C4-2B (cell line): ENCODE measurements at regions not wholly inside any gene's neighbourhood (a gene's known extent, or its start where the extent isn't known, plus 50 kb on each side); places are given as distances from the start of the nearest gene placed in this dataset.

Source experiments
- H3K27ac ChIP-seq: fragments of 450-650 bp; 2 replicates; pipeline ENCODE4 v1.5.1; 2017
- ZFX ChIP-seq: fragments of 450-650 bp; IDR thresholded peaks from 2 replicates; pipeline ENCODE4 v1.6.1; 2017
- TF ChIP-seq, protein P1 (sequence below): fragments of 450-650 bp; conservative IDR thresholded peaks from 2 replicates; pipeline ENCODE4 v1.5.1; 2017; ENCODE audit warnings: mild to moderate bottlenecking

- TF ChIP-seq, protein P1, sequence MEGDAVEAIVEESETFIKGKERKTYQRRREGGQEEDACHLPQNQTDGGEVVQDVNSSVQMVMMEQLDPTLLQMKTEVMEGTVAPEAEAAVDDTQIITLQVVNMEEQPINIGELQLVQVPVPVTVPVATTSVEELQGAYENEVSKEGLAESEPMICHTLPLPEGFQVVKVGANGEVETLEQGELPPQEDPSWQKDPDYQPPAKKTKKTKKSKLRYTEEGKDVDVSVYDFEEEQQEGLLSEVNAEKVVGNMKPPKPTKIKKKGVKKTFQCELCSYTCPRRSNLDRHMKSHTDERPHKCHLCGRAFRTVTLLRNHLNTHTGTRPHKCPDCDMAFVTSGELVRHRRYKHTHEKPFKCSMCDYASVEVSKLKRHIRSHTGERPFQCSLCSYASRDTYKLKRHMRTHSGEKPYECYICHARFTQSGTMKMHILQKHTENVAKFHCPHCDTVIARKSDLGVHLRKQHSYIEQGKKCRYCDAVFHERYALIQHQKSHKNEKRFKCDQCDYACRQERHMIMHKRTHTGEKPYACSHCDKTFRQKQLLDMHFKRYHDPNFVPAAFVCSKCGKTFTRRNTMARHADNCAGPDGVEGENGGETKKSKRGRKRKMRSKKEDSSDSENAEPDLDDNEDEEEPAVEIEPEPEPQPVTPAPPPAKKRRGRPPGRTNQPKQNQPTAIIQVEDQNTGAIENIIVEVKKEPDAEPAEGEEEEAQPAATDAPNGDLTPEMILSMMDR, result no peak
- TF ChIP-seq ZFX, result no peak
- no peak overlapping the region for H3K27ac ChIP-seq
These were observed 699.2 kb upstream of the RBFOX1 start for GRCh38 chr16:6633456-6633855.

- TF ChIP-seq ZFX, result no peak
- TF ChIP-seq, protein P1, result no peak
- H3K27ac ChIP-seq, result no peak overlapping the region
These were observed 703.5 kb upstream of the RBFOX1 start for GRCh38 chr16:6629110-6629509.

- no peak overlapping the region for H3K27ac ChIP-seq
- TF ChIP-seq ZFX, result no peak
- TF ChIP-seq, protein P1, result no peak
These were observed 707.0 kb upstream of the RBFOX1 start for GRCh38 chr16:6625606-6626005.

GRCh38 chr16:6618874-6619273 is 713.8 kb upstream of the RBFOX1 start:
- TF ChIP-seq ZFX, result no peak
- TF ChIP-seq, protein P1, result no peak

DNA sequence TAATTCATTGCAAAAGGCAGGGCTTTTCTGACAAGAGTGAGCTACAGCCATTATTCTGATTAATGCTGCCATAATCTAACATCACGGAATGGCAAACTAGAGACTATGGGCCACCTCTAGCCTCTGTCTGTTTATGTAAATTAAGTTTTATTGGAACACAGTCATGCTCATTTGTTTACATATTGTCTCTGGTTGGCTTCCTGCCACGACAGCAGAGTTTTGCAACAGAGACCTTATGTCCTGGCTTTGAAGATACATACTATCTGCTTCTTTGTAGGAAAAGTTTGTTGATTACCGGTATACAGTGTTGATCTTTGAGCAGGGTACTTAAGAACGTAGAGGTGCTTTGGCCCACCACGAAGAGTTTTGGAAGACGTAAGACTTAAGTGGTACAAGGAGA is 715.9 kb upstream of the RBFOX1 start:
- TF ChIP-seq, protein P1, result no peak
- TF ChIP-seq ZFX, result no peak
- peak overlapping the region; percentile 48 for H3K27ac ChIP-seq

More at GRCh38 chr16:6618874-6619273, 713.8 kb upstream of the RBFOX1 start:
- no peak overlapping the region for H3K27ac ChIP-seq

DNA sequence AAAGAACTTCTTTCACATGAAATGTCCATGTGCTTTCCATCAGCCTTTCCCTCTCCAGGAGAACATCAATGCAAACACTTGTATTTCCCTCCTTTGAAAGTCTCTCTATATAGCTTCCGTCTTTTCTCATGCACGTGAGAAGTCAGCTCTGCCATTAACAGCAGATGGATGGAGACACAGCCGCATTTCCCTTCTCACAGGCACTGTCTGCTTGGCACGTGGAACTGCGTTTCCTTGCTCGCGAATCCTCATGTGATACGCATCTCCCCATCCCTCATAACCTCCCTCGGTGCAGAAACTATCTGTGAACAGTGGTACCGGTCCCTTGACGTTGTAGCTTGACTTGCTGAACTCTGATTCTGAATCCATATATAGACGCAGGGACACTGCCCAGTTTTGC is 717.0 kb upstream of the RBFOX1 start:
- TF ChIP-seq, protein P1, result no peak
- H3K27ac ChIP-seq, result no peak overlapping the region

- no peak overlapping the region for H3K27ac ChIP-seq
- no peak for TF ChIP-seq ZFX
- TF ChIP-seq, protein P1, result peak; percentile 44
These were observed 721.1 kb upstream of the RBFOX1 start for GRCh38 chr16:6611535-6611934.
